Upper lobe of left lung (tissue), 4 donors: ENCODE measurements at regions not wholly inside any gene's neighbourhood (a gene's known extent, or its start where the extent isn't known, plus 50 kb on each side); places are given as distances from the start of the nearest gene placed in this dataset.
"Not testable (repeated sequence)": the region's sequence is repeated elsewhere in the genome, so short reads cannot be mapped to it uniquely, and the experiment has no call there.

Experiments used
- CTCF ChIP-seq, 6 experiments: fragments of 450-650 bp in 4 of 6; fragments of 200-600 bp in 2 of 6; sonication (generic) in 2 of 6; IDR thresholded peaks; one replicate each; pipeline ENCODE4 v1.5.1; 2016 to 2019; ENCODE audit warnings: antibody characterized with exemption in 6 of 6
- POLR2A ChIP-seq, 4 donors: fragments of 450-650 bp; IDR thresholded peaks; one replicate each; pipeline ENCODE4 v1.5.1; 2016 to 2017; ENCODE audit warnings: antibody characterized with exemption in 4 of 4, mild to moderate bottlenecking in 2 of 4

GRCh38 chr13:42381426-42381825 is 109.5 kb downstream of the AKAP11 start:
- not testable (repeated sequence) for TF ChIP-seq CTCF, POLR2A (IDR thresholded peaks at IDR 0.05)
